HEK293 (cell line): ENCODE measurements at regions not wholly inside any gene's neighbourhood (a gene's known extent, or its start where the extent isn't known, plus 50 kb on each side); places are given as distances from the start of the nearest gene placed in this dataset.
"Not testable (repeated sequence)": the region's sequence is repeated elsewhere in the genome, so short reads cannot be mapped to it uniquely, and the experiment has no call there.

Experiments used
- SALL2 ChIP-seq: fragments of 450-650 bp; formaldehyde crosslinking; IDR thresholded peaks from 2 replicates; pipeline ENCODE4 v1.5.0; 2017; ENCODE audit warnings: missing biosample characterization, mild to moderate bottlenecking, missing genetic modification characterization, borderline replicate concordance
- ZBTB20 ChIP-seq: fragments of 450-650 bp; formaldehyde crosslinking; IDR thresholded peaks from 2 replicates; pipeline ENCODE4 v1.5.1; 2016; ENCODE audit warnings: missing biosample characterization, missing genetic modification characterization
- ZNF664 ChIP-seq: fragments of 450-650 bp; formaldehyde crosslinking; IDR thresholded peaks from 2 replicates; pipeline ENCODE4 v1.5.1; 2016; ENCODE audit warnings: missing biosample characterization, missing genetic modification characterization

DNA sequence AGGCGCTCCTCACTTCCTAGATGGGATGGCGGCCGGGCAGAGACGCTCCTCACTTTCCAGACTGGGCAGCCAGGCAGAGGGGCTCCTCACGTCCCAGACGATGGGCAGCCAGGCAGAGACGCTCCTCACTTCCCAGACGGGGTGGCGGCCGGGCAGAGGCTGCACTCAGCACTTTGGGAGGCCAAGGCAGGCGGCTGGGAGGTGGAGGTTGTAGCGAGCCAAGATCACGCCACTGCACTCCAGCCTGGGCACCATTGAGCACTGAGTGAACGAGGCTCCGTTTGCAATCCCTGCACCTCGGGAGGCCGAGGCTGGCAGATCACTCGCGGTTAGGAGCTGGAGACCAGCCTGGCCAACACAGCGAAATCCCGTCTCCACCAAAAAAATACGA is 72.0 kb upstream of the LRPPRC start:
- TF ChIP-seq ZBTB20; ZNF664; SALL2 (tag by site-specific recombination): not testable (repeated sequence)
